ENCODE measurements at regions not wholly inside any gene's neighbourhood (a gene's known extent, or its start where the extent isn't known, plus 50 kb on each side); places are given as distances from the start of the nearest gene placed in this dataset.
"Not testable (repeated sequence)": the region's sequence is repeated elsewhere in the genome, so short reads cannot be mapped to it uniquely, and the experiment has no call there.

DNA sequence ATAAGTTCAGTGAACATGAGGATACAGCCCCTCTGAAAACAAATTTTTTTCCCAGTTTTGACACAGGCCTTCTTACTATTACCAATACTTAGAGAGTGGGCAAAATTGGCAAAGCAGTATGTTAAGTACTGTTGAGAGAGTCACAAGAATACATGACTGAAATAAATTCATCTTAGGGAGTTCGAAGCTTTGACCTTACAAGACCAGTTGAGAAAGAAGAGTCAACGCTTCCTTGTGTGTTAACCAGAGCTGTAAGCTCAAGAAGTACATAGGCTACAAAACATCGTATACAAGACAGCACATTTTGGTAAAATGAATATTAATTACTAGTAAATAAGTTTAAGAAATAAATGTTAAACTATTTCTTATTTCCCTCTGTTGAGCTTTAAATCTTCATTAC, 164.4 kb upstream of the RORA start:
- no peak for DNase-seq

DNA sequence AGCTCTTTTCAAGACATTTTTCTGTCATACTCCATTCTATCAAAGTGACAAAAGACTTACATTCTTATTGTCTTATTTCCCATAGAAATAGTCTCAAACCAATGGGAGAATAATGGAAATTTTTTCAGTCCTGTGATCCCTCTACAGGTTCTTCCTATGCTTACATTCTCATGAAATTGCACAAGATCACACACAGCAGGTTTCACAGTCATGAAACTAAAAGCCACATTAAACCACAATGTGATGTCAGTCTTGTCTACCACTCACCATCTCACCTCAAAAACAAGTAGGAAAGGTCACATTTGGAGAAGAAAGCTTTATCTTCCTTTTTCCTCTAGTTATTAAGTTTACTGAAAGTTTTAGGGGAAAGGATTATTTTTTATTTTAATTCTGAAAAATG, 161.0 kb upstream of the RORA start:
- no peak for DNase-seq

DNA sequence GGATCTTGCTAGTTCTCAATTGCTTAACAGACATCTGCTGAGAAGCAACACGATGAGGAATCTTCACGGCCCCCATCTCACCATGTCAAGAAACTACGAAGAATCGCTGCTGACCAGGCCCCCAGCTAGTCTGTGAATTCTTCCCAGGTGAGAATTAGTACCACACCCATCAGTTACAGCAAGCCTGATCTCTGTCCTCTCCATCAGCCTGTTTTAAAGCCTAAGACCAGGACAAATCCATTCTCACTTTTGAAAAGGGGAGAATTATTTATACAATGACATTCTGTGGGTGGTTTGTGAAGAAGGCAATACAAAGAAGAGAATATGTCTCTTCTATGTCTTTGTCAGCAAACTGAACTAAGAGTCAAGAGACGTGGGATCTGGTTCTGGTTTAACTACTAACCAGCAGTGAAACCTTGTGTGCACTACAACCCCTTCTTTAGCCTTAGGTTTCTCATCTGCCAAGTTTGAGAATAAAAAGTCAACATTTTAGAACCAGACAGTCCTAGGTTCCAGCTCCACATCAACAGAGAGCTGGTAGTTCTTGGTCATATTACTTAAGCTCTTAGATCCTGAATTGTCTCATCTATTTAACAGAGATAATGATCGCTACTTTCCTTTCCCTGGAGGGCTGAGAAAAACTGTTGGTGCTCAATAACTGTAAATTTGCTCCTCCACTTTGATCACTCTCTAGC, 160.4 kb upstream of the RORA start:
- DNase-seq = no peak

DNA sequence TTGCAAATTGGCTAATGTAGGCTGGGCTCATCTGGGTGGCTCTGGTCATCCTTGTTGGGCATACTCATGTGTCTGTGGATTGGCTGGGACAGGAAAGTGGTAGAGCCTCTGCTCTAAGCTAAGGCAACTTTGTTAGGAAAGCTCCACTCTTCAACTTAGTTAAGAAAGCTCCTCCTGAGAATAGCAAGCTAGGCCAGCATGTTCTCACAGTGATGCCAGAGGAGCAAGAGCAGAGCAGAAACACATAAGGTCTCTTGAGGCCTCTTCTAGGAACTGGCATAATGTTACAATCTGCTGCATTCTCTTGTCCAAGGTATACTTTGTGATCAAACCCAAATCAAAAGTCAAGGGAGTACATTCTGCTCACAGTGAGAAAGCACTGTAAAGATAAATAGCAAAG, 158.6 kb upstream of the RORA start:
- no peak for DNase-seq

DNA sequence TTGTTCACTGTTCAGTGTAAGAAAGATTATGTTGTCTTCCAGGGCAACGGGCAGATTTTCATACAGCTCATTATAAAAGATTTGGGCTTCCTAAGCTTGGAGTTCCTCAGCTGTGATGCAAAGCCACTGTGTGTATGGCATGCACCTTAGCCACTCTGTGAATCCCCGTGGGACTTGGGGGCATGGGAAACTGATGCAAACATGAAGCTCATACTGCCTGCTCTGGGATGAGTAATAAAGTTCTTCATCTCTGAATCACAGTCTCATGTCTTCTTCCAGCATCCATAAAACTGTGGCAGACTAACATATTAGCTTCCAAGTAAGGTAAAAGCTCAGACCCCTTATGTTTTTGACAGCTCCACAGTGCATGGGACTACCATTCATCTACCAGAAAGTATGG, 154.3 kb upstream of the RORA start:
- DNase-seq = no peak

DNA sequence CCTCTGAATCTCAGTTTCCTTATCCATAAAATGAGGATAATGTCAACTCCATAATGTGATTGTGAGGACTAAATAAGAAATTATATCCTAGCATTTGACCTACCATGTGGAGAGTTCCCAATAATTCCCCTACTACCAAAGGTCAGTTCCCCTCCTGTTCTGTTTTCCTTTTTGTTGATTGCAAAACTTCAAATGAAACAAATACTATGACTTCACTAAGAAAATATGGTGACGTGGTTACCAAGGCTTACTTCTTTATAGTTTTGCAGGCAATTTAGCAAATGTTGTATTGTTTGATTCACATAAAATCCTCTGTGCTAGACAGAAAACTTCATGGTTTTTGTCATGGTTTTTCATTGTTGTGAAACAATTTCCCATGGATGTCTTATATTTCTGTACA, 153.8 kb upstream of the RORA start:
- DNase-seq = no peak

DNA sequence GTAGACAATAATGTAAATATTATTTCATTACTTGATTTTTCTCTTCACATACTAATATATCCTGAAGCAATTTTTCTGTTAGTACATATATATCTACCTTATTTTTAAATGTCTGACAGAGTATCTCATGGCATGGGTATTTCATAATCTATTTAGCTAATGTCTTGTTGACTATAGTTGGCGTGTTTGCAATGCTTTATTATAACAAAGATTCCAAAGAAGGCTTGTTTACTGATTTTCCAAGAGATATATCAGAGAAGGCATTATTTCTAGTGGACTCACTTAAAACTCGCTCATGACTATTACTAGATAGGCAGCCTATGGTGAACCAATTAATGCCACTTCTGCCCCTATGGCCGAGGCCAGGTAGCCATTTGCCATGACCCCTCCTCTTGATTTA, 152.4 kb upstream of the RORA start:
- peak; percentile 67 for DNase-seq

DNA sequence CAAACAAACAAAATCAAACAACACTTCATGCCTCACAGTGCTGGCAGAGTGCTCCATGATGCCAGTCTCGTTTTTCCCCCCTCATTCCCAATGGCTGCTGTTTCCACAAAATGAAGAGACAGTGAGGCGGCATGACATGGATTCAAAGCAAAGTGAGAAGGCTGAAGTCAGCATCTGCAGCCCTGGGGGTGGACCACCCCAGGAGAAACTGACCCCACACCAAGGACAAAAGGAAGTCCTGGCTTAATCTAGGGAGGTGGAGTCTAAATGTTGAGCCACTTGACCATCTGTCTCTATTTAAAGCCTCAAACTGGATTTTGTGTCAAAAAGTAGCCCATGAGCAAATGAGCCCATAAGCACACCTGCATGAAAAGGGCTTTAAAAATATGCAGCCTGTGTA, 151.2 kb upstream of the RORA start:
- no peak for DNase-seq

DNA sequence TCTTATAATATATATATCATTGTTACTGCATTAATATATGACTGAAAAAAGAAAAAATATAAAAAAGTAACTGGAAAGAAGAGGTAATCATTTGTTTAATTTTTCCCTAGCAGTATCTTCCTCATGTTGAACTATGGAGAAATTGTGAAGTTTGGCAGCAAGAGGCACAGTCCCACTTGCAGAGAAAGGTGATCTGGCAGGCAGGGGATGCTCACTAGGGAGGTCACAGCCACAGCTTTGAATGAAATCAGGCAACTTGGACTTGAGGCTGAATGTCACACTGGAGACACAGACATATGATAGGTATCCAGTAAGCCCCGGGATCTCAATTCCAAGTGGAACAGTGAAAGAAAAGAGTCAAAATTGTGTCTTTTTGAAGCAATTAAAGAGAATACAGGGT, 149.9 kb upstream of the RORA start:
- DNase-seq = no peak

DNA sequence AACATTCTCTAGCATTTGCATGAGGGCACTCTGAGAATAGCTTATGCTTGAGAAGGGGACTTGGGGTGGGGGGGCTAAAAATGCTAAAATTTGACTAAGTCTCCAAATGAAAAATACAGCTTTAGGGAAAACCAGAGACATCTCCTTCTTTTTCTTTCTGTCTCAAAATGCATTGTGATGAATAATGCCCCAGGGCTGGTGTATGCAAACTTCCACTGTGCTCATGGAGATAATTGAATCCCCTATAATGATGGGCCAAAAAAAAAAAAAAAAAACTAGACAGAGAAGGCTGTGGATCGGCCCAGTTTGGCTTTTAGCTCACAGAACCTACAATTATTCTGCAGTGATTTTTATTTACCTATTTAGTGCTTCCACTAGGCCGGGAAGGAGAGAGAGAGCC, 147.9 kb upstream of the RORA start:
- no peak for DNase-seq

DNA sequence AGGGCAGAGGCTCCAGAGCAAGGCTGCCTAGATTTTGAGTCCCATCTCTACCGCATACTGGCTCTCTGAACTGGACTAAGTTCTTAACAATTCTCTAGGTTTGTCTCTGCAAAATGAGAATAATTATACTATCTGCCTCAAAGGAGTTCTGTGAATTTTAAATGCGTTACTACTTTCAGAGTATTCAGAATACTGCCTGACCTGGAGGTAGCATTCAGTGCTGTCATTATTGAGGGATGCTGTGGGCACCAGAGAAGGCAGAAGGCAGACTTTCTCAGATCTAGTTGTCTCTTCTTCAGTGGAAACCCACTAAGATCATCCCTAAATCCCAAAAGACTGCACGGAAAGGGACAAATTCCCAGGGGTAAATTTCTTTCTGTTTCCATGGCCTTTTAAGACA, 147.4 kb upstream of the RORA start:
- DNase-seq = no peak

DNA sequence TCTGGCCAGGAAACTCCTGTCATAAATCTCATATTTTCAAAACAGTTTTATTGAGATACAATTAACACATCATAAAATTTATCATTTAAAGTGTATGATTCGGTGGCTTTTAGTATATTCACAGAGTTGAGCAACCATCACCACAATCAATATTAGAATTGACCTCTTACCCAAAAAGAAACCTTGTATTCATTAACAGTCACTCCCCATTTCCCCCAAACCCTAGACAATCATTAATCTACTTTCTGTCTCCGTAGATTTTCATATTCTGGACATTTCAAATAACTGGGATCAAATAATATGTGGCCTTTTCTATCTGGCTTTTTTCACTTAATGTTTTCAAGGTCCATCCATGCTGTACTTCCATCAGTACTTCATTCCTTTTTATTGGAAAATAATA, 145.7 kb upstream of the RORA start:
- DNase-seq = no peak

DNA sequence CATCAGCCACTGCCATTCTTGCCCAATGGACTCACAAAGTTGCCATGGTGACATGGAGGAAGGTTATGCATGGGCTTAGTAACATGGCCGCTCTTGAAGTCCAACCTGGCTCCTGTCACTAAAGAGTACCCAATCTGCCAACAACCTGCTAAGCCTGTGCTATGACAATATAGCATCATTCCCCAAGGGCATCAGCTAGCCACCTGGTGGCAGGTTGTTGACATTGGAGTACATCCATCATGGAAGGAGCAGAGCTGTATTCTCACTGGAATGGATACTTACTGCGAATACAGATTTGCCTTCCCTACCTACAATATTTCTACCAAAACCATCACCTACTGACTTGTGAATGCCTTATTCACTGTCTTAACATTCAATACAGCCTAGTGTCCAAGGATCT, 138.9 kb upstream of the RORA start:
- peak; percentile 26 for DNase-seq

DNA sequence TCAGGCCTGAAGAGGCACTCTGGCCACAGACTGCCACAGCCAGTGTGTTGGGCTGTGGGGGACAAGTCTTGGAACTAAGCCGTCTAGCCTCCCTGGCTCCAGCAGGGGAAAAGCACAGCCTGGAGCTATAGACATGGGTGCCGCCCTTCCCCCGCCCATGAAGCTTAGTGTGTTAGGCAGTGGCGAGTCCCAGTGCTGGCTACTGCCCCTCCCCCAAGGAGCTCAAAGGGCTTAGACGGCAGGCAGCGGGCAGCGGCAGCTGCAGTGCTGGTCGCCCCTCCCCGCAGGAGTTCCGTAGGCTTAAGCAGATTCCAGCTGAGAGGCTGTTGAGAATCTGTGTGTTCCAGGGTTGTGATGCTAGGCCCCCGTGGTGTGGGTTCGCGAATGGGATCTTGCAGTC, 135.8 kb upstream of the RORA start:
- peak; percentile 91 for DNase-seq

DNA sequence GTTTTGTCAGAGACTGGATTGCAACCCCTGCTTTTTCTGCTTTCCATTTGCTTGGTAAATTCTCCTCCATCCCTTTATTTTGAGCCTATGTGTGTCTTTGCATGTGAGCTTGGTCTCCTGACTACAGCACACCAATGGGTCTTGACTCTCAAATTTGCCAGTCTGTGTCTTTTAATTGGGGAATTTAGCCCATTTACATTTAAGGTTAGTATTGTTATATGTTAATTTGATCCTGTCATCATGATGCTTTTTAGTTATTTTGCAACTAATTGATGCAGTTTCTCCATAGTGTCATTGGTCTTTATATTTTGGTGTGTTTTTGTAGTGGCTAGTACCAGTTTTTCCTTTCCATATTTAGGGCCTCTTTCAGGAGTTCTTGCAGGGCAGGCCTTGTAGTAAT, 133.8 kb upstream of the RORA start:
- DNase-seq = not testable (repeated sequence)

DNA sequence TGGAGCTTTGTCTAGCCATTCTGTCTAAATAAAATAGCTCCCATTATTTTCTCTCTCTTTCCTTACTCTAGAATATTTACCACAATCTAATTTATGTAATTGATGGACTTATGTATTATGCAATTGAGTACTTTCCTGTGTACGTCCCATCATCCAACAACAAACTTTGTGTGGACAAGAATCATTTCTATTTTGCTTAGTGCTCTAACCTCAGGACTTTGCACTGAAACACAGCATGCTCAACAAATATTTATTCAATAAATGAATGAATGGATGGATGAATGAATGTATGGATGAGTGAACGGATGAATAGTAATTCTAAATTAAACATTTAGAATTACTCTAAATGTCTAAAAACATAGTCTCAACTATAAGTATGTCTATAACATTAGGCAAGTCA, 115.2 kb upstream of the RORA start:
- DNase-seq = no peak

DNA sequence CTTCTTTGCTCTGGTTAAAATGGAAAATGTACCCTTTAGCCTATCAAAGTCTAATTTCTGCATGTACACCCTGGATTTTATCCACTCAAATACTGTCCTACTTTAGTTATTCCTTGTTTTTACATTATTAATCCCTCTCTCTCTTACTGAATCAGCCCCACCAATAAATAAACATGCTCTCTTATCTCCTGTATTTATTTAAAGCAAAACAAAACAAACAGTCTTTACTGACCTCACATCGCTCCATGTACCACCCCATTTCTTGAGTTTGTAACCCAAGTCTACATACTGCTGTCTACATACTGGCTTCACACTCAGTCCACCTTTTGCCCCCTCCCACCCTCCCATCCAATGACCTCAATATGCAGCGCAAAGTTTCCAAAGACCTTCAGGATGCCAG, 113.3 kb upstream of the RORA start:
- DNase-seq = no peak

DNA sequence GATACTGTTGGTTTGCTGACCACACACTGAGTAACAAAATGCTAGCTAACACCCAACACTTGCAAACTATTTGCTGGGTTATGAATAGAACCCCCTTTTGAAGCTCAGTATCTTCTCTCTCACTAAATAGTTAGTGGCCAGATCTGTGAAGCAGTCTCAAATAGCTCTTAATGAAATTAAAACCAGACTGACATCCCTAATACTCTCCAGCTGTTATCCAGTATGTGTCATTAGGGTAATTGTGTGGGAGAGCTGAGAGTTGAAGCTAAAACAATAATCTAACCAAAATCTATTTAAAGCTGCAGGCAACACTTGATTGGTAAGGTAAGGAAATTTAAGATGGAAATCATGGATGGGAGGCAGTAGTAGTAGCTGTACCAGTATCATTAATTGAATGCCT, 110.4 kb upstream of the RORA start:
- peak; percentile 73 for DNase-seq

DNA sequence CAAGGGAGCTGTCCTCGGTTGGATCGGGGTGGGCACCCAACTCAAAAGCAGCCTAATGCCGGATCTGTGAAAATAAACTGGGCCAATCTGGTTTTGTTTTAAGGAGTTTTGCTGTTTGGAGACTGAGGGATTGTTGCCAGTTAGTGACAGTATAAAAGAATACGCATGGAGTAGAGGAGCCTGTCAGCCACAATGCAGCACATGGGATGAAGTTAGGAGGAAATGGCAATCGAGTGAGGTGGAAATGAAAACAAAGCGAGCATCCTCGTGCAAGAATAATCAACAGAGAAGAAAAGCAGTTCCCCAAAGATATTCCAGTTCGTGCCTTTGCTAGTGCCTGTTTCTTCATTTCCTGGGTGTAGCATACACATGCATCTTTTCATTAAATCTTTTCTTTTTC, 108.4 kb upstream of the RORA start:
- no peak for DNase-seq

DNA sequence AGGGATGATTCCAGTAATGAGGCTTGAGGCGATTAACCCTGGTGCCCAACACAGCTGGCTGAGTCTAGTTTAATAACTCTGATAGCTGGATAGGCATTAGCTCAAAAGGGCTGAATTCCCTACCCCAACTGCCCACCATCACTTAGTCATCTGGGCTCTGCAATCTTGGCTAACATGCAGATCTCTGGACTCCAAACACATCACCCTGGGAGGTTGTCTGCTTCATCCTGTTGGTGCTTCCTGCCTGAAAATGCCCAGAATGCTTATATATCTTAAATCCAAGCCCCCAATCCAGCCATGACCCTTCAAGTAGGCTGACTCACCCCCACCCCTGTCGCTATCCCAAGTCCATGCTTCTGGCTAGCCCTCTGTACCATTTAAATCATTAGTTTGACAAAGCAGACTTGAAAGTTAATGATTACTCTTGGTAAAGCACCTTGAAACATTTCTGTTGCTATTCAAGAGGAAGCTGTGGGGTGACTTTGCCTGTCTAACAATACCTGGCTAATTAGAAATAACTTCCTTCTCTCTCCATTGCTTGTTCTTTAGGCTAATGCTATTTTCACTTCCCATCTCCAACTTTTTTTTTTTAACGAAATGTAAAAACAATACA, 107.0 kb upstream of the RORA start:
- DNase-seq = no peak

DNA sequence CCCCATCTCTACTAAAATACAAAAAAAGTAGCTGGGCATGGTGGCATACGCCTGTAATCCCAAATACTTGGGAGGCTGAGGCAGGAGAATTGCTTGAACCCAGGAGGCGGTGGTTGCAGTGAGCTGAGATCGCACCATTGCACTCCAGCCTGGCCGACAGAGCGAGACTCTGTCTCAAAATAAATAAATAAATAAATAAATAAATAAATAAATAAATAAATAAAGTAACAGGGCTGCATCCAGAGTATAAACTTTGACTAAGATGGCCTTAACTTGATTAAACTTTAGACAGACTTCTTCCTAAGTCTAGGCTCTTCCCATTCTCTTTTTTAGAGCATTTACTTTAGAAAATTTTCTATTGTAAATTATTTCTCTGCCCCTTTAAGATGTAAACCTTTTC, 105.6 kb upstream of the RORA start:
- not testable (repeated sequence) for DNase-seq

DNA sequence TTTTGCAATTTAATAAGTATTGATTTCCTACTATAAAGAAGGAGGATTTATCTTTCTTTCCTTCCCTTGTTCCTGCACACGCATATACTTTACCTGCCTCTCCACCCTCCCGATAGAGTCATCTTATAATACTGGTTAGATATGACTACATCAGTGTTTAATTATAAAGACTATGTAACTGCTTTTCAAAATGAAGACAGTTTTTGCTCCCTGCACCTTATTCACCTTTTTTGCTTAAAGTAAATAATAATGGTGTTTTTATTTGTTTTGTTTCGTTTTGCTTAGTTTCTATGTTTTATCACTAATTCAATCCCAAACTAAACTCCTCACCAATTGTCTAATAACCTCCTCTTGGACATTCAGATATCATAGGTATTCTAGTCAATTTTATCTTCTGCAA, 101.9 kb upstream of the RORA start:
- DNase-seq = no peak

DNA sequence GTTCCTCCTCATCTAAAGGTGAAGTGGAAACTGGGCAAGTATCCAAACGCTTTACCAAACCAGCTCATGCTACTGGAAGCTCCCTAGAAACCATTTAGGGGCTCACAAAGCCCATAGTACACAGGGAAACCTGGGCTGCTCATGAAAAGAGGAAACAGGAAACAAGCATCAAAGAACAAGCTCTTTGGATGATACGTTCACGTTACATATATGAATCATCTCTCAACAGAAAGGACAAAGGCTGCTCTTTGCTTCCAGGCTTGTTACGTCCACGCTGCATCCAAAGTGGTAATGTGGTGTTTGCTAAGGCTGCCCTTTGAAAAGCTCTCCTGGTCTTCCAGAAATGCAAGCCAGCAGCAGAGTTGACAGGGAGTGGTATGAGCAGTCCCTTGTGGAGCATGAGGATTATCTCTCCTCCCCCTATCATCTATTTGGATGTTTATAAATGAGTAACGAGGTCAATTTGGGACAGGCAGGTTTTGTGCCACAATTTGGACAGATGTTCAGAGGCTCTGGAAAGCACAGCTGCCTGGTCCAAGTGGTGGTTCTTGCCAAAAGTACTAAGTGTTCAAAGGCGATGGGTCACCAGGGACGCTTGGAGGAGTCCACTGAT, 98.0 kb upstream of the RORA start:
- no peak for DNase-seq

DNA sequence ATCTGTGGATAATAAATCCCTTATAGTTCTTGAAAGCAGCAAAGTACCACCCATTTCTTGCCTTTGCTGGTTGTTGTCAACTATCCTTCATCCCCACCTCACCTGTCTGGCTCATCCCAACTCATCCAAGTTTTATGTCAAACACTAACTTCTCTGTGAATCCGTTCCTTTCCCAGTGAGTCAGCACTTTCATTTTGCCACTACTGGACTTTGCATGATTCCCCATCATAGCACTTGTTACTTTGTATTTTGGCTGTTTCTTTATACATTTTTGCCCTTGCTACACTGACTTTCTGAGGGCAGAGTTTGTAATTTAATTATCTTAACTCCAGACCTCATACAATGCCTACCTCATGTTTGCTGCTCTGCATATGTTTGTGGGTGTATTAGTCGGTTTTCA, 90.8 kb upstream of the RORA start:
- DNase-seq = no peak
